ENCODE measurements at regions not wholly inside any gene's neighbourhood (a gene's known extent, or its start where the extent isn't known, plus 50 kb on each side); places are given as distances from the start of the nearest gene placed in this dataset.
A peak's percentile ranks its signal among the peaks of the same experiment; 100 is the strongest.

GRCh38 chr1:223473601-223474344, 80.6 kb downstream of the CCDC185 start:
- TF ChIP-seq ZNF677 (tag by site-specific recombination; IDR thresholded peaks at IDR 0.05) (no peak), OVOL3 (tag by site-specific recombination; IDR thresholded peaks at IDR 0.05) (no peak), SETDB1 (IDR thresholded peaks at IDR 0.05; ENCODE audit: insufficient read length, low read length) (no peak), ZNF639 (tag by site-specific recombination; IDR thresholded peaks at IDR 0.05) (no peak), KLF16 (tag by site-specific recombination; IDR thresholded peaks at IDR 0.05) (no peak), REST (tag by site-specific recombination; IDR thresholded peaks at IDR 0.05) (no peak), GFI1B (tag by site-specific recombination; IDR thresholded peaks at IDR 0.05) (no peak), SP7 (tag by site-specific recombination; IDR thresholded peaks at IDR 0.05) (no peak)
- Histone ChIP-seq H3K27ac (ENCODE audit: extremely low read depth, low read depth, low read length) (no peak overlapping the region), H3K4me3 (ENCODE audit: low read depth, low read length) (no peak overlapping the region), H3K9me3 (ENCODE audit: control insufficient read depth, insufficient read depth, low read depth, low read length) (no peaks in the 10 kb centered on the region), H3K36me3 (ENCODE audit: control insufficient read depth in 2 of 2, insufficient read depth in 1 of 2, low read length in 2 of 2) (no peaks in the 10 kb centered on the region), H3K4me1 (ENCODE audit: control insufficient read depth, insufficient read depth, low read length) (no peaks in the 10 kb centered on the region)
- POLR2A ChIA-PET: interaction anchor here (0.6 kb wide), 1 partner anchor 20 kb away, joined by 3 read pairs; no protein-coding TSS in a partner anchor
- CTCF ChIA-PET: interaction anchor here (0.7 to 1.6 kb wide), 4 partner anchors 12 to 384 kb away, joined by 3 to 5 read pairs (median 4); no protein-coding TSS in a partner anchor

- H3K4me1 ChIP-seq (ENCODE audit: control insufficient read depth, insufficient read depth, low read length): no peaks in the 10 kb centered on the region
- no peak overlapping the region for H3K4me3 ChIP-seq (ENCODE audit: low read depth, low read length)
- ChIA-PET POLR2A (no interaction called here), CTCF (interaction anchor here (0.7 to 1.0 kb wide), 2 partner anchors 11 to 28 kb away, joined by 3 to 4 read pairs; no protein-coding TSS in a partner anchor)
- TF ChIP-seq SP2 (tag by site-specific recombination; IDR thresholded peaks at IDR 0.05) (no peak), GLIS1 (tag by site-specific recombination; IDR thresholded peaks at IDR 0.05) (peak; percentile 54), ZNF366 (tag by site-specific recombination; conservative IDR thresholded peaks at IDR 0.05) (no peak), ZFP41 (tag by site-specific recombination; IDR thresholded peaks at IDR 0.05; ENCODE audit: borderline replicate concordance) (no peak), ZSCAN18 (tag by site-specific recombination; IDR thresholded peaks at IDR 0.05) (no peak), ZNF48 (tag by site-specific recombination; IDR thresholded peaks at IDR 0.05) (no peak), RBAK (tag by site-specific recombination; IDR thresholded peaks at IDR 0.05) (no peak), ZNF214 (tag by site-specific recombination; IDR thresholded peaks at IDR 0.05; ENCODE audit: borderline replicate concordance) (no peak), HOXC10 (CRISPR knock-in tag; IDR thresholded peaks at IDR 0.05) (no peak), ZIC2 (tag by site-specific recombination; IDR thresholded peaks at IDR 0.05) (0 out of 2 replicates have a peak, but pooled peaks have one; percentile 8)
- no peak overlapping the region for H3K27ac ChIP-seq (ENCODE audit: extremely low read depth, low read depth, low read length)
- no peaks in the 10 kb centered on the region for H3K36me3 ChIP-seq (ENCODE audit: control insufficient read depth in 2 of 2, insufficient read depth in 1 of 2, low read length in 2 of 2)
- H3K9me3 ChIP-seq (ENCODE audit: control insufficient read depth, insufficient read depth, low read depth, low read length): no peaks in the 10 kb centered on the region
Observed at GRCh38 chr1:223474804-223475203, 81.6 kb downstream of the CCDC185 start.

All from HEK293 (cell line).